OCI-M1 (cell line): ENCODE measurements at regions not wholly inside any gene's neighbourhood (a gene's known extent, or its start where the extent isn't known, plus 50 kb on each side); places are given as distances from the start of the nearest gene placed in this dataset.
"Not testable (repeated sequence)": the region's sequence is repeated elsewhere in the genome, so short reads cannot be mapped to it uniquely, and the experiment has no call there.

ENCODE experiments used
- DNase-seq: peaks from one replicate; lab custom pipeline; 2025; lab: John Stamatoyannopoulos, UW

DNA sequence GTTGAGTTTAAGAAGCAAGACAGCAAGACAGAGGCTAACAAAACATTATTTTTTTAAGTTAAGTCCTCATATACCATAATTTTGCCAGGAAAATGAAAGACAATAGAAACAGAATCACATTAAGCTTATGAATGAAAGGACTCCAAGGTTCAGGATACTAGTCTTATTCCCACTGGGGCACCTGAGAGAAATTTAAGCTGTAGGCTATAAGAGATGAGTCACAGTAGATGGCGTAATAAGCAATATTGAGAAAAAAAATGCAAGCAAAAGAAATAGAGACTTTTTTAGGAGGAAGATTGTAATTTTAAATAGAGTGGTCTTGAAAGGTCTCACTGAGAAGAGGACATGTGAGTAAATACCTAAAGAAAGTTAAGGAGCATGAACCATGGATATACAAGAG is 57.1 kb upstream of the KIF2B start:
- DNase-seq, result no peak

DNA sequence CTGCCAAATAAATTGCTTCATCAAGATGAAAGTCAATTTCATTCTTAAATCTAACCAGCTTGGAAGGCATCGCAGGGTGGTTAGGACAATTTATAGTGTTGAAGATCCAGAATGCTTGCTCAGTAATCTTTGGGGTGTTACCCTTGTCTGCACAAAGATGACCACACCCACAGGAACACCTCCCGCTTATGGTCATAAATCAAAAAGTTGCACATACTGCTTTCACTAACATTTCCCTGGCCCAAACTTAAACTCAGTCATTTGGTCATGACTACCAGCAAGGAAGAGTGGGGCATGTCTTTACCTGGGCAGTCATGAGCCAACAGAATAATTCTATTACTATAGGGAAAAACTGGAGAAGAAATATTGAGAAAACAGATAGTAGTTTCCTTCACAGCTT is 57.6 kb upstream of the KIF2B start:
- no peak for DNase-seq

GRCh38 chr17:53757559-53757958 is 65.2 kb upstream of the KIF2B start:
- DNase-seq, result no peak

GRCh38 chr17:53757116-53757515 is 65.6 kb upstream of the KIF2B start:
- not testable (repeated sequence) for DNase-seq

- DNase-seq, result peak; percentile 88
These were observed 73.5 kb upstream of the KIF2B start for GRCh38 chr17:53749178-53749577.

DNA sequence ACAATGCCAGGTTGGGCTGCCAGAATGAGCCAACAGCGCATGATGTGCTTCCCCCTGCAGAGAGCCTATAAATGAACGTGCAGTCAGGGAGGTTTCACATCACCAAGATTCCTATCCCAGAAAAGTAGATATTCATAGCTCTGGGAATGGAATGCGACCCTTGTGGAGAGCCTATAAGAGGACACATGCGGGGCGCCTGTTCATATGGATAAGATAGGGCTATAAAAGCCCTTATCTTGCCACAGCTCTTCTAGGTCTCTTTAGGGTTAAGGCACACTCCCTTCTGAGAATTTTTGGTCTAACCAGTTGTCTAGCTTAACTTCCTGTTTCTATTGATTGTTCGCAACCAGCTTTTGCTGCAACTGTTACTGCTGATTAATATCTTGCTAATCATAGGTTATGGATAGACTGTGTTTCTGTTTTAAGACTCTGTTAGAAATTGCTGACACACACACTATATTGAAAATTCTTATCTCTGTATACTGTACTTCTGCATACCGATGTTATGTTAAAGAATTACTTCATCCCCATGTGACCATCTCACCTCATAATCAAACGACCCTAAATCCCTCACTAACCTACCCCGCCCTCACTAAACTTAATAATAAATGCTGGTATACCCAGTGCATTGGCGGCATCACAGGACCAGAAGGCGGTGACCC is 74.4 kb upstream of the KIF2B start:
- DNase-seq, result peak; percentile 91

- DNase-seq, result no peak
These were observed 82.4 kb upstream of the KIF2B start for GRCh38 chr17:53740312-53740711.

DNA sequence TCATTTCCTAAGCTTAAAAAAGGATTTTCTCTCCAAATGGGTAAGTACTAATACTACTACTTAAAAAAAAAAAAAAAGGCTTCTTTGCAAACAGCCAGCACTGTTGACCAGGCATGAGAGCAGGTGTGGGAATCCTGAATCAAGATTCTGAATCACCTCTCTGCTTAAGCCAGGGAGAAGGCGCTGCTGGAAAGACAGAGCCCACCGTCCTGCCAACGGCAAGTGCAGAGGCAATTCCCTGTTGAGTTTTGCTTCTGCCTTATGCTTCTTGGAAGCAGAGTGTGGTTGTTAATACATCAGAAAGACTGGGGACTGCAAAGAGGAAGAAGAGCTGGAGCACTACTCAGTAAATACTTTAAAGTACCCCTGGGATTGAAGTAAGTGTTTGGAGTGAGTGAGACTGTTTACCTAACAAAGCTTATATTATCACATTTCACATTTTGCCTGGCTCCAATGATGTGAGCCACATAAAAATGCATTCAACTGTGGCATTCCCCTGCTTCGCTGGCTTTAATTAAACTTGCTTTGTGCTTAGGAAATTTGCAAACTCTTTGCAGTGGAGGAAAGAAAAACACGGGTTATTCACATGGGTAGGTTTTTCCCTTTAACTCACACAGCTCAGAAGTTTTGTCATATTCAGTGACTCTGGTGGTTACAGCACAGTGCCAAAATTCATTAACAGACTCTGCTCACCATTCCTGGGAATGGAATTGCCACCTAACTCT is 86.0 kb upstream of the KIF2B start:
- no peak for DNase-seq

- DNase-seq, result no peak
These were observed 98.0 kb upstream of the KIF2B start for GRCh38 chr17:53724726-53725125.

GRCh38 chr17:53722407-53722806 is 100.3 kb upstream of the KIF2B start:
- DNase-seq, result peak; percentile 38

GRCh38 chr17:53721101-53721500 is 101.6 kb upstream of the KIF2B start:
- no peak for DNase-seq

DNA sequence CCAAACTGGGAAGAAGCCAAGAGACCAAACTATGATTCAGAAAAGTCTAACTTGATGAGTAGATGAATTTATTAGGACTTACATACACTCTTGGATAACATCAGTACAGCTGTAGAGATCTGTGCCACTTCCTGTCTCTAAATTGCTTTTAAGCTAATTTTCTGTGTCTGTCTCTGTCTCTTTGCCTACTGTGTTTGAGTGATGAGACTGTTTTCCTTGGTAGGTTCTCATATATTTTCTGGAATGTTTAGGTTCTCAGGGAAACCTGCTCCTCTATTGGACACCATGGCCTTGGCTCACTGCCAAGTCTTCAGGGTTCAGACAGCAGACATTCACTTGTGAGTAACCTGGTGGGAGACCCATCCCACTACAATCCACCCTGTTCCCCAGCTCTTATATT is 103.5 kb upstream of the KIF2B start:
- no peak for DNase-seq

DNA sequence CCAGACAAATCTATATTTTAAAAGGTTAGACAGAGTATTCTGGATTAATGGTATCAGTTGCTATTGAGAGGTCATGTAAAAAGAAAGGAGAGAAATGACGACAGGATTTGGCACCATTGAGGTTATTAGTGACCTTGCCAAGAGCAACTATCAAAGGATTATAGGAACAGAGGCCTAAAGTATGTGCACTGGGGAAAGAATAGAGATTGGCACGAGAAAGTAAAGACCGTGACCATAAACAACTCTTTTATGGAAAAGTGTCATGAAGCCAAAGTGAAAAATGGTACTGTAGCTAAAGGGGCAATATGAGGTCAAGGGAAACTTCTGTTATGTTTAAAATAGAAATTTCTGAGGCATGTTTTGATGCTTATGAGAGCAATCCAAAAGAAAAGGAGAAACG is 115.2 kb upstream of the KIF2B start:
- no peak for DNase-seq

DNA sequence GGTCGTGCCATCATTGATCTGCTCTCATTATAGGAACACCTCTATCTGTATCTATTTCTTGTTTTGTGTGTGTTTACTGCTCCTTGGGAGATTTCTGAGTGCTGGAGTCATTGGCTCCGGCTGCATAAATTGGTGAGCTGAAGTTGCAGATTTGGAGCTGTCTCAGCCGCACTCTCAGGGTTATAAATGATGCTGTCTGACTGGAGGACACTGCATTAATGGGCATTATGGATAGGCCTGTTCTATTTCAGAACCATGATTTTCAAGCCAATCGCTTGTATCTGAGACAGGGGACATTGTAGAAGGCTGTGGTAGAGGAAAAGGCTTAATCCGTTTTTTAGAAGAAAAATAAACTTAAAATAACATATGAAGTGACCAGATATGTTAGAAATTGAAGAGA is 126.4 kb upstream of the KIF2B start:
- no peak for DNase-seq

GRCh38 chr17:53687324-53687723 is 135.4 kb upstream of the KIF2B start:
- no peak for DNase-seq

GRCh38 chr17:53680745-53681144 is 142.0 kb upstream of the KIF2B start:
- no peak for DNase-seq

GRCh38 chr17:53668854-53669253 is 153.9 kb upstream of the KIF2B start:
- no peak for DNase-seq

- peak; percentile 53 for DNase-seq
These were observed 160.1 kb upstream of the KIF2B start for GRCh38 chr17:53662608-53663007.

DNA sequence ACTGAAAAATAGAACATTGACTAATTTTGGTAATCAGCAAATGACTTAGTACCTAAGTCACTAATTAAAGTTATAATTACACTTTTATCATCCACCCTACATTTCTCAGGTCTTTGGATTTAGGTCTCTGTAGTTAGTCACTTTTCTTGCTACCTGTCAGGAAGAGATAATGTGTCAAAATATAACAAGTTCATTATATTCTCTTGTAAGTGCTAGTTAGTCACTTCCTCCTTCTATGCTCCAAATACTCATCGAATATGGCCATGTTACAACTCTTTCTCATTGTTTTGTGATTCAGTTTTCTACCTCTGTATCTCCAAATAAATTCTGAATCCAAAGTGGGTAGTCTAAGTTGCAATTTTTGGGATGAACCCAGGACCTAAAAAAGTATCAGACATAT is 163.5 kb upstream of the KIF2B start:
- no peak for DNase-seq

- no peak for DNase-seq
These were observed 167.1 kb upstream of the KIF2B start for GRCh38 chr17:53655591-53655990.

- no peak for DNase-seq
These were observed 173.5 kb upstream of the KIF2B start for GRCh38 chr17:53649201-53649600.

DNA sequence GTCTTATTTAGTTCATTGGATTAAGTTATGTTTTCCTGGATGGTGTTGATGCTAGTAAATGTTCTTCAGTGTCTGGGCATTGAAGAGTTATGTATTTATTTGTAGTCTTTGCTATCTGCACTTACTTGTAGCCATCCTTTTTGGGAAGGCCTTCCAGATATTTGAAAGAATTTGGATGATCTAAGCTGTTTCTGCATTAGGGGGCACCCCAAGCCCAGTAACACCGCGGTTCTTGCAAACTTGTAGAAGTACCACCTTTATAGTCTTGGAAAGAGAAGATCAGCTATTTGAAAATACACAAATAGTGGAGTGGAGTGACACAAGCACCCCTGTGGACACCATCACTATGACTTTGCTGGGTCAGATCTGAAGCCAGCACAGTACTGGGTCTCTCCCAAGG is 175.9 kb upstream of the KIF2B start:
- peak; percentile 8 for DNase-seq

DNA sequence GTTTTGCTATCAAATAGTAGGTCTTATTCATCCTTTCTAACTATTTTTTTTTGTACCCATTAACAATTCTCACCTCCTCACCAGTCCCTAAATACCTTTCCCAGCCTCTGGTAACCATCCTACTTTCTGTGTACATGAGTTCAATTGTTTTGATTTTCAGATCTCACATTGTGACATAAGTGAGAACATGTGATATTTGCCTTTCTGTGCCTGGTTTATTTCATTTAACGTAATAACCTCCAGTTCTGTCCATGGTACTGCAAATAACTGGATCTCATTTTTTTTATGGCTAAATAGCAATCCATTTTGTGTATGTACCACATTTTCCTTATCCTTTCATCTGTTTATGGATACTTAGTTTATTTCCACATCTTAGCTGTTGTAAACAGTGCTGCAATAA is 181.9 kb upstream of the KIF2B start:
- no peak for DNase-seq

DNA sequence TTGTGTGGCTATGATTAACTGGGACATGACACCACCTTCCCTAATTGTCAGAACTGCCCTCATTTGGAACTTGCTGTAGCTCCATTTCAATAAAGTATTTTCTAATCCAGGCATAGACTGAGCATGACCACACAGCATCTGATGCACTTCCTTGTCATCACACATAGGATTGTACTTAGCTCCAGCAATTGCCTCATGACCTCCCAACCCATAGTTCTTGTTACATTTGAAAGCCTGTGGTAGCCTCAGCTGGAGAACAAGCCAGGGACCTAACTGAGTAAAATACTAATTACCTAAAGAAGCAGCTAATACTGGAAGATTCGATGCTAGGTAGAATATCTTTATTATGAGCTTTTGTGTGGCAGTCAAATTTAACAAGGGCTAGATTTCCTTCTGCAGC is 187.3 kb upstream of the KIF2B start:
- DNase-seq, result no peak
